CD4-positive, CD25-positive, alpha-beta regulatory T cell (primary cell): ENCODE measurements at regions not wholly inside any gene's neighbourhood (a gene's known extent, or its start where the extent isn't known, plus 50 kb on each side); places are given as distances from the start of the nearest gene placed in this dataset.
A peak's percentile ranks its signal among the peaks of the same experiment; 100 is the strongest.

ENCODE experiments used
- ATAC-seq, 2 donors: fragments of 150-1000 bp; cut with Tn5 transposase; one replicate each; pipeline ENCODE4 v1.10.0; 2021; ENCODE audit warnings: low read depth in 2 of 2, moderate number of reproducible peaks in 2 of 2, moderate library complexity in 1 of 2
- DNase-seq, 3 donors: peaks; one replicate each; pipeline versions ENCODE4 v3.0.0 to v3.0.0-alpha.2; 2012 to 2022; ENCODE audit warnings: mixed read lengths in 1 of 3
- H3K27ac ChIP-seq: one replicate; pipeline ENCODE4 v1.7.0; 2013; ENCODE audit warnings: mild to moderate bottlenecking, low read length; ENCODE audit not compliant: insufficient read depth, poor library complexity, severe bottlenecking
- H3K27me3 ChIP-seq: one replicate; pipeline ENCODE4 v1.7.0; 2013; ENCODE audit warnings: low read length; ENCODE audit not compliant: control insufficient read depth, insufficient read depth
- H3K36me3 ChIP-seq: one replicate; pipeline ENCODE4 v1.7.0; 2013; ENCODE audit warnings: mild to moderate bottlenecking, low read length, moderate library complexity; ENCODE audit not compliant: control insufficient read depth, insufficient read depth
- H3K4me1 ChIP-seq: 2 replicates; pipeline ENCODE4 v1.7.0; 2013; ENCODE audit warnings: mild to moderate bottlenecking, low read length; ENCODE audit not compliant: insufficient read depth, control insufficient read depth, poor library complexity, severe bottlenecking
- H3K4me3 ChIP-seq: one replicate; pipeline ENCODE4 v1.7.0; 2013; ENCODE audit warnings: low read depth, mild to moderate bottlenecking, low read length, moderate library complexity
- H3K9me3 ChIP-seq, 2 experiments: 1 replicate in 1 of 2; 2 replicates in 1 of 2; pipeline ENCODE4 v1.7.0; 2013; ENCODE audit warnings: low read length in 2 of 2, mild to moderate bottlenecking in 1 of 2, moderate library complexity in 1 of 2; ENCODE audit not compliant: control insufficient read depth in 2 of 2
- H3K27ac Mint-ChIP-seq, 3 donors: one replicate each; pipeline ENCODE4 v1.8.0; 2020 to 2022; ENCODE audit warnings: mild to moderate bottlenecking in 3 of 3, mixed read lengths in 3 of 3, moderate library complexity in 2 of 3
- H3K27me3 Mint-ChIP-seq: one replicate; pipeline ENCODE4 v1.8.0; 2022; ENCODE audit warnings: mild to moderate bottlenecking, mixed read lengths
- H3K36me3 Mint-ChIP-seq: one replicate; pipeline ENCODE4 v1.8.0; 2020; ENCODE audit warnings: mixed read lengths
- H3K4me1 Mint-ChIP-seq, 4 donors: one replicate each; pipeline ENCODE4 v1.8.0; 2020 to 2022; ENCODE audit warnings: mixed read lengths in 4 of 4, mild to moderate bottlenecking in 1 of 4
- H3K4me3 Mint-ChIP-seq, 4 donors: one replicate each; pipeline ENCODE4 v1.8.0; 2020 to 2022; ENCODE audit warnings: mild to moderate bottlenecking in 4 of 4, mixed read lengths in 4 of 4, moderate library complexity in 3 of 4
- H3K9me3 Mint-ChIP-seq, 7 donors: one replicate each; pipeline ENCODE4 v1.8.0; 2020 to 2022; ENCODE audit warnings: mixed read lengths in 7 of 7, mild to moderate bottlenecking in 3 of 7, moderate library complexity in 2 of 7

DNA sequence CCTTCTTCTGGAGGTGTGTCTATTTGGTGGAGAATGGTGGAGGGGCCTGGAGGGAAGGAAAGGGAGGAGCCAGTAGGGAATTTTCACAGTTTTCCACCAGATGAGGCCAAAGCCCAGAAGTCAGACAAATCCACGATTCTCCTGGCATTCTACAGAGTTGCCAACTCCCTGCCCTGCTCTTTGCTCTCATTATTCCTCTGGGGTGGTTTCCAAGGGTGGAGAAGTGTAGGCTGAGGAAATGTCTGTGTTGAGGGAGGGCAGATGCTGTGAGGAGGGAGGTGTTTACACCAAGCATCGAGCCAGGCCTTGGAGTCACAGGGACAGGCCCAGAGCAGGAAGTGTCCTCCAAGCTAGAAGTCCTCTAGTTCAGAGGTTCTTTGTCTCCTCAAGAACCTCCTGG is 124.1 kb upstream of the LGALSL start:
- H3K27me3 ChIP-seq = no peaks in the 10 kb centered on the region
- Mint-ChIP-seq H3K27me3 (no peaks in the 10 kb centered on the region), H3K9me3 (no peaks in the 10 kb centered on the region), H3K4me3 (no peak overlapping the region), H3K36me3 (no peaks in the 10 kb centered on the region), H3K27ac (peak overlapping the region in 2 of 3 donors; percentile 12 to 49), H3K4me1 (peaks cover 17 to 59% (median 34%) of the 10 kb centered on the region in 4 donors)
- DNase-seq (no peak), ATAC-seq (no peak)
- peaks cover 52% of the 10 kb centered on the region for H3K4me1 ChIP-seq
- H3K27ac ChIP-seq = no peak overlapping the region
- no peaks in the 10 kb centered on the region for H3K9me3 ChIP-seq
- H3K4me3 ChIP-seq = no peak overlapping the region
- H3K36me3 ChIP-seq = no peaks in the 10 kb centered on the region

DNA sequence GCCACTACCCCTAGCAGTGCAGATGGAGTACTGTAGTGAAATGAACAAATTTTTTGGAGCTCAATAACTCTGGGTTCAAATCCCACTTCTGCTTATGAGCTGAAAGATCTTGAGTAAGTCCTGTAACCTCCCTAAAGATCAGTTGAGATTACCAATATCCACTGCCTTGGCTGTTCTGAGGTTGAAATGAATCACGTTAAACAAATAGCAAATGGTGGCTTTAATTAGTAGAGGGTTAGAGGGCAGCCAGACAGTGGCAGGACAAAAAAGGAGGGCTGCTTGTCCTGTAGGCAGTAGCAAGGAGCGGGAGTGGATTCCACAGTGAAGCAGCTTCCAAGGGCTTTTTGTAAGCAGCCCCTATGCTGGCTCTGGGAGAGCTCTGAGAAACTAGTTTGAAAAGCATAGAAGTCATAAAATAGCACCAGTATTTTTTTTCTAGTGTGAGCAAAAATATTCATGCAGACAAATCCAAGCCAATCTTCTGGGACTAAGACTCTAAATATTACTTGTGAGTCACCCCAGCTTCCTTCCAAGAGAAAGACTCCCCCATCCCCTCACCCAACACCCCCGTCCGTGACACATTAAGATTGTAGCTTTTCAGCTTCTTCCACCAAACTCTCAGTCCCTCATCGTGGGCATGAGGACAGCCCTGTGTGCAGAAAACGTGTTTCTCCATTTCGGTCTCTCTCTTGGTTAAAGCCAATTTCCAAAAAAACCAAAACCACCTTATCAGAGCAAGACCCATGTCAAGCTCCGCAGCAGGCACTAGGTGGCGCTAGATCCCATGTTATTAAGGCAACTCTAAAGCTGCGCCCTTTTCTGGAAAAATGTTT is 123.5 kb upstream of the LGALSL start:
- Histone ChIP-seq H3K27me3 (no peaks in the 10 kb centered on the region), H3K9me3 (no peaks in the 10 kb centered on the region), H3K27ac (no peak overlapping the region), H3K4me3 (peak overlapping the region; percentile 57), H3K36me3 (no peaks in the 10 kb centered on the region), H3K4me1 (peaks cover 46% of the 10 kb centered on the region)
- H3K27ac Mint-ChIP-seq = peak overlapping the region; percentile 61 to 96 (median 78)
- H3K27me3 Mint-ChIP-seq = no peaks in the 10 kb centered on the region
- peak overlapping the region; percentile 65 to 84 (median 80) for H3K4me3 Mint-ChIP-seq
- no peaks in the 10 kb centered on the region for H3K36me3 Mint-ChIP-seq
- H3K4me1 Mint-ChIP-seq = peaks cover 11 to 52% (median 27%) of the 10 kb centered on the region in 4 donors
- DNase-seq (peak; percentile 66 to 89 (median 76)), ATAC-seq (no peak)
- no peaks in the 10 kb centered on the region for H3K9me3 Mint-ChIP-seq

DNA sequence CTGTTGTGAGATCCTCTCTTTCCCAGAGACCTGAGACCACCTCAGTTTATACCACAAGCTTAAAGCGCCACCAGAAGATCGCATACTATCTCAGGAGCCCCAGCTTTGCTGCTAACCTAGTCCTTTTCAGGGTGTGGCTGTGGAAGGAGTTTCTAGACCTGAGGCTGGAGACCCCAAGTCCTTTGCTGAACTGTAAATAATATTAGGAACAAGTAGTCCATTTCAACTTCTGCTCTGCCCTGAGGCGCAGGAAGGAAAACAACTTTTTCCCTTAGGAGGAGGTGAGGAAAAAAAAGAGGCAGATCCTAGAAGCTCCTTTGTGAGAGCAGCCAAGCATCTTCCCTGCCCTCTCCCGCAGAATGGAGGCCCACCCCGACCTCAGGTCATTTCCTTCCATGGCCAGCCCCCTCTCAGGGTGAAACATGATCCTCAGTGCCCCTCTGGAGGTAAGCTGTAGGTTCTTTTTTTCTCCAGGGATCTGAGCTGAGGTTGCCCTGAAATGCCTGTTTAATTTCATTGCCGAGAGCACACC is 122.8 kb upstream of the LGALSL start:
- Mint-ChIP-seq H3K4me1 (peaks cover 8 to 46% (median 21%) of the 10 kb centered on the region in 4 donors), H3K27me3 (no peaks in the 10 kb centered on the region), H3K36me3 (no peaks in the 10 kb centered on the region), H3K4me3 (peak overlapping the region in 1 of 4 donors; percentile 65), H3K9me3 (no peaks in the 10 kb centered on the region), H3K27ac (peak overlapping the region; percentile 61 to 96 (median 78))
- Histone ChIP-seq H3K4me1 (peaks cover 39% of the 10 kb centered on the region), H3K36me3 (no peaks in the 10 kb centered on the region), H3K9me3 (no peaks in the 10 kb centered on the region), H3K4me3 (peak overlapping the region; percentile 57), H3K27me3 (no peaks in the 10 kb centered on the region), H3K27ac (no peak overlapping the region)
- DNase-seq (no peak), ATAC-seq (no peak)

DNA sequence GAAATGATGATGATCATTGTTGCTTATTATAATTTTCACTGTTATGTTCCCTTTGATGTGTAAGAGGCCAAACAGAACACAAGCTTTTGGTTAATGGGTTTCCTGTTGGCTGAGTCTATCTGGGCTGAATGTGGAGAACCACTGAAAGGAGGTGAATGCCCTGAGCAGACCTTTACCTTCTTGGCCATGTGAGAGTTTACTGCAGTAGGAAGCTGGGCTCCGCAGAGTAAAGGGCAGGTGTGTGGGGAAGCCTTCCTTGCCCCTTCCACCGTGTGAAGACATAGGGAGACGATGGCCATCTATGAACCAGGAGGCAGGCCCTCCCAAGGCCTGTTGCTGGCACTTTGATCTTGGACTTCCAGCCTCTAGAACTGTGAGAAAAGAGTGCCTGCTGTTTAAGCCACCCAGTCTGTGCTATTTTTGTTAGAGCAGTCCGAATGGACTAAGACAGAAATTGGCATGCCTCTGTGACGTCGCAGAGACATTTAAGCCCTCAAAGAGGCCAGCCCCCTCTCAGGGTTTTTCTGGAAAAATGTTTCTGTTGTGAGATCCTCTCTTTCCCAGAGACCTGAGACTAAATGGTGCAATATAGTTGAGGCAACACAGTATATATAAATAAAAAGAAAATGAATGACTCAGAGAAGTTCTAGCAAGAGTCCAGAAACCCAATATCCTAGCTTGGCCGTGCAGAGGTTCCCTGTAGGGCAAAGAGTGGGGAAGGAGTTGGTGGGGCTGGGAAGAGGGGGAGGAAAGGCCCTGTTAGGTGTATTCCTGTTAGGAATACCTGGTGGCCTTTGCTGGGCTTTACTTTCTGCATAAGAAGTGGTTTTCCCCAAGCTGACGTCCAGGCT is 121.9 kb upstream of the LGALSL start:
- no peak for ATAC-seq
- Histone ChIP-seq H3K27me3 (no peaks in the 10 kb centered on the region), H3K27ac (no peak overlapping the region), H3K4me3 (no peak overlapping the region), H3K36me3 (no peaks in the 10 kb centered on the region), H3K4me1 (peaks cover 30% of the 10 kb centered on the region), H3K9me3 (no peaks in the 10 kb centered on the region)
- Mint-ChIP-seq H3K27ac (no peak overlapping the region), H3K27me3 (no peaks in the 10 kb centered on the region), H3K4me1 (peaks cover 9 to 37% (median 15%) of the 10 kb centered on the region in 4 donors), H3K9me3 (no peaks in the 10 kb centered on the region), H3K4me3 (no peak overlapping the region), H3K36me3 (no peaks in the 10 kb centered on the region)
- no peak for DNase-seq

DNA sequence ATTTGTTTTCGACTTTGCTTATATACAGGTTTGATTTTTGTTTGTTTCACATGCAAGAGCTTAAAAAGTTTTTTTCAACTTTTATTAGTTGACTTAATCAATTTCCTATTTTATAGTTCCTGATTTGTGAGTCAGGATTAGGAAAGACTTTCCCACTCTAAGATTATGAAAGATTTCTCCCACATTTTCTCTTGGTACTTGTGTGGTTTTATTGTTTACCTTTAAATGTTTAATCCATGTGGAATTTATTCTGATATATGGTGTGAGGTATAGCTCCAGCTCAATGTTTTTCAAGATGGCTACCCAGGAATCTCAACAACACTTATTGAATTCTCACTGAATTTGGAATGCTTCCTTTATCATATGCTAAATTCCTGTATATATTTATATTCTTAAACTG is 117.8 kb upstream of the LGALSL start:
- no peaks in the 10 kb centered on the region for H3K36me3 Mint-ChIP-seq
- H3K4me1 Mint-ChIP-seq = peaks cover under 1 to 12% (median 5%) of the 10 kb centered on the region in 4 donors
- H3K27me3 ChIP-seq = no peaks in the 10 kb centered on the region
- H3K36me3 ChIP-seq = no peaks in the 10 kb centered on the region
- no peaks in the 10 kb centered on the region for H3K9me3 ChIP-seq
- no peak for DNase-seq
- H3K4me3 Mint-ChIP-seq = no peak overlapping the region
- H3K9me3 Mint-ChIP-seq = no peaks in the 10 kb centered on the region
- peaks cover 4% of the 10 kb centered on the region for H3K4me1 ChIP-seq
- H3K27ac ChIP-seq = no peak overlapping the region
- no peak overlapping the region for H3K27ac Mint-ChIP-seq
- H3K27me3 Mint-ChIP-seq = no peaks in the 10 kb centered on the region
- ATAC-seq = no peak
- no peak overlapping the region for H3K4me3 ChIP-seq

DNA sequence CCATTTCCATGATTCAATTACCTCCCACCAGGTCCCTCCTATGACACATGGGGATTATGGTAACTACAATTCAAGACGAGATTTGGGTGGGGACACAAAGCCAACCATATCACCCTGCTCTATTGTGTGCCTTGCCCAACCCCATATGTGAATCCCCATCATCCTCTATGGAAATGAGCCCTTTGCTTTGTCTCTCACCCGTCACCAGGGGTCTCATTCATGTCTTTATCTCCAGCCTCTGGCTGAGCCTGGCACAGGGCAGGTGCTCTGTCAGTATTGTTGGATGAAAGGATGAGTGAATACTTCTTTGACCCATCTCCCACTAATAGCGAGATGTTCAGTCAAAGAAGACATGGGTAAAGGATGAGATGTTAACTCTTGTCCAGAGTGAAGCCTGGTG is 116.6 kb upstream of the LGALSL start:
- H3K36me3 Mint-ChIP-seq = no peaks in the 10 kb centered on the region

DNA sequence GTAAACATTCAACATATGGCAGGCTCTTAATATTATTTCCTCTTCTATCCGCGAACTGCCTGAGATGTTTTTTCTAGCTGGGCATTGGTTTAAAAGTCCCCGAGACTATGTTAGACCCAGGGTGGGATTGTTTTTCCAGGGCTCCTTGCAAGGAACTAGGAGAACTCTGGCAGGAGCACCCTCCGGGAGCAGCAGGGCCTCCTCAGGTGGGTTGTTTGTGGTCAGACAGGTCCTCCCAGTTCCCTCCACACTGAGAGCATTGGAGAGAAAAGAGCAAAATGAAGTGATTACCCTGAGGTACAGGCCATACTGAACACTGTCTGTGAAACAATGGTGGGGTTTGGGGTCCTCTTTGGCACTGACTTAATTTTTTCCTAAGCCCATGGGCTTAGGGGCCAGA is 115.9 kb upstream of the LGALSL start:
- Mint-ChIP-seq H3K9me3 (no peaks in the 10 kb centered on the region), H3K4me3 (no peak overlapping the region), H3K27me3 (no peaks in the 10 kb centered on the region), H3K4me1 (peaks cover 0 to 7% (median 5%) of the 10 kb centered on the region in 4 donors), H3K27ac (no peak overlapping the region), H3K36me3 (no peaks in the 10 kb centered on the region)
- Histone ChIP-seq H3K4me1 (no peaks in the 10 kb centered on the region), H3K27ac (no peak overlapping the region), H3K9me3 (no peaks in the 10 kb centered on the region), H3K4me3 (no peak overlapping the region), H3K27me3 (no peaks in the 10 kb centered on the region), H3K36me3 (no peaks in the 10 kb centered on the region)
- DNase-seq (no peak), ATAC-seq (no peak)

More for the DNA sequence above, 116.6 kb upstream of the LGALSL start:
- DNase-seq (no peak), ATAC-seq (no peak)
- peaks cover 0 to 7% (median 5%) of the 10 kb centered on the region in 4 donors for H3K4me1 Mint-ChIP-seq
- H3K27ac ChIP-seq = no peak overlapping the region
- H3K9me3 ChIP-seq = no peaks in the 10 kb centered on the region
- H3K36me3 ChIP-seq = no peaks in the 10 kb centered on the region
- H3K27me3 Mint-ChIP-seq = no peaks in the 10 kb centered on the region
- H3K9me3 Mint-ChIP-seq = no peaks in the 10 kb centered on the region
- H3K4me3 Mint-ChIP-seq = no peak overlapping the region
- H3K27ac Mint-ChIP-seq = no peak overlapping the region
- no peaks in the 10 kb centered on the region for H3K27me3 ChIP-seq
- H3K4me1 ChIP-seq = no peaks in the 10 kb centered on the region
- no peak overlapping the region for H3K4me3 ChIP-seq
